ENCODE measurements at regions not wholly inside any gene's neighbourhood (a gene's known extent, or its start where the extent isn't known, plus 50 kb on each side); places are given as distances from the start of the nearest gene placed in this dataset. TPM values are rescaled to one million over a fixed set of nuclear protein-coding genes. Genes with fewer than 3 reads are reported as not detected.
"Not testable (repeated sequence)": the region's sequence is repeated elsewhere in the genome, so short reads cannot be mapped to it uniquely, and the experiment has no call there.

- Histone ChIP-seq H3K4me2 (no peak overlapping the region), H3K27ac (no peak overlapping the region), H3K36me3 (replicated peaks; ENCODE audit: insufficient read depth, low read depth) (no peaks in the 10 kb centered on the region), H3K4me3 (no peak overlapping the region), H3K9me3 (ENCODE audit: low read depth) (no peaks in the 10 kb centered on the region), H2AFZ (no peak overlapping the region), H4K20me1 (ENCODE audit: insufficient read depth, poor library complexity, severe bottlenecking) (no peaks in the 10 kb centered on the region), H3K27me3 (no peaks in the 10 kb centered on the region), H3K9me2 (replicated peaks; ENCODE audit: insufficient read depth) (no peaks in the 10 kb centered on the region), H3K4me1 (ENCODE audit: insufficient read depth) (no peaks in the 10 kb centered on the region), H3K79me2 (no peaks in the 10 kb centered on the region)
- WGBS (ENCODE audit: low lambda C conversion rate, missing lambda C conversion rate): 96% methylated on average over 5 of the region's 5 CpGs
- TF ChIP-seq EZH2phosphoT487 (IDR thresholded peaks at IDR 0.05; ENCODE audit: low read depth, severe bottlenecking, unreplicated experiment) (no peak), CTCF (IDR thresholded peaks at IDR 0.05; ENCODE audit: poor library complexity) (no peak), EZH2 (IDR thresholded peaks at IDR 0.05; ENCODE audit: borderline replicate concordance) (no peak)
- no peak for DNase-seq (ENCODE audit: low spot score)
Measured at GRCh38 chr6:2305951-2306350, 60.5 kb upstream of the GMDS start.

GRCh38 chr6:2302482-2302881 is 57.1 kb upstream of the GMDS start:
- H3K4me2 ChIP-seq; H2AFZ ChIP-seq; H4K20me1 ChIP-seq (ENCODE audit: insufficient read depth, poor library complexity, severe bottlenecking); H3K9me3 ChIP-seq (ENCODE audit: low read depth); H3K27ac ChIP-seq; H3K4me1 ChIP-seq (ENCODE audit: insufficient read depth); H3K4me3 ChIP-seq; DNase-seq (ENCODE audit: low spot score); H3K27me3 ChIP-seq; H3K36me3 ChIP-seq (replicated peaks; ENCODE audit: insufficient read depth, low read depth); H3K9me2 ChIP-seq (replicated peaks; ENCODE audit: insufficient read depth); H3K79me2 ChIP-seq: not testable (repeated sequence)
- WGBS (ENCODE audit: low lambda C conversion rate, missing lambda C conversion rate): 96% methylated on average over 5 of the region's 5 CpGs

- no peak overlapping the region for H2AFZ ChIP-seq
- 84% methylated on average over 2 of the region's 2 CpGs for WGBS (ENCODE audit: low lambda C conversion rate, missing lambda C conversion rate)
- no peaks in the 10 kb centered on the region for H3K79me2 ChIP-seq
- no peaks in the 10 kb centered on the region for H3K9me2 ChIP-seq (replicated peaks; ENCODE audit: insufficient read depth)
- H3K36me3 ChIP-seq (replicated peaks; ENCODE audit: insufficient read depth, low read depth): no peaks in the 10 kb centered on the region
- no peak overlapping the region for H3K27ac ChIP-seq
- H4K20me1 ChIP-seq (ENCODE audit: insufficient read depth, poor library complexity, severe bottlenecking): no peaks in the 10 kb centered on the region
- no peak for DNase-seq (ENCODE audit: low spot score)
- H3K27me3 ChIP-seq: no peaks in the 10 kb centered on the region
- H3K4me2 ChIP-seq: no peak overlapping the region
- peaks cover 11% of the 10 kb centered on the region for H3K9me3 ChIP-seq (ENCODE audit: low read depth)
- TF ChIP-seq CTCF (IDR thresholded peaks at IDR 0.05; ENCODE audit: poor library complexity): no peak
- no peak for TF ChIP-seq EZH2phosphoT487 (IDR thresholded peaks at IDR 0.05; ENCODE audit: low read depth, severe bottlenecking, unreplicated experiment)
- TF ChIP-seq EZH2 (IDR thresholded peaks at IDR 0.05; ENCODE audit: borderline replicate concordance): no peak
- H3K4me3 ChIP-seq: no peak overlapping the region
- no peaks in the 10 kb centered on the region for H3K4me1 ChIP-seq (ENCODE audit: insufficient read depth)
Measured at GRCh38 chr6:2296781-2297180, 51.4 kb upstream of the GMDS start.

Small RNA genes lying in the stretch of these regions (small RNA-seq; reads per million reads assigned to genes)
- gene HMGN2P28: not detected

All from hepatocyte (in vitro differentiated cells).